HEK293T (cell line): ENCODE measurements at regions not wholly inside any gene's neighbourhood (a gene's known extent, or its start where the extent isn't known, plus 50 kb on each side); places are given as distances from the start of the nearest gene placed in this dataset.

Source experiments
- CTCF ChIA-PET: fragments of 350-600 bp; formaldehyde crosslinking; extraction: SDS; loops from one replicate; lab custom pipeline; 2021; ENCODE audit warnings: antibody characterized with exemption, inconsistent platforms; lab: Yijun Ruan, JAX
- POLR2A ChIA-PET: fragments of 350-600 bp; formaldehyde crosslinking; extraction: SDS; loops from one replicate; lab custom pipeline; 2020; ENCODE audit warnings: antibody characterized with exemption, inconsistent platforms; lab: Yijun Ruan, JAX
- DNase-seq: peaks from one replicate; pipeline ENCODE4 v3.0.0; 2012; ENCODE audit warnings: mixed read lengths; ENCODE audit errors: extremely low spot score
- ARNT ChIP-seq: fragments of 450-650 bp; IDR thresholded peaks from 2 replicates; pipeline ENCODE4 v1.6.1; 2017; ENCODE audit warnings: mild to moderate bottlenecking
- BHLHE40 ChIP-seq: fragments of 450-650 bp; IDR thresholded peaks from 2 replicates; pipeline ENCODE4 v1.6.1; 2016; ENCODE audit warnings: mild to moderate bottlenecking, moderate library complexity, borderline replicate concordance
- CTBP1 ChIP-seq: fragments of 450-650 bp; IDR thresholded peaks from 2 replicates; pipeline ENCODE4 v1.6.1; 2016; ENCODE audit warnings: borderline replicate concordance
- ELF4 ChIP-seq: fragments of 450-650 bp; IDR thresholded peaks from 2 replicates; pipeline ENCODE4 v1.6.1; 2017; ENCODE audit warnings: antibody characterized with exemption
- FOXA1 ChIP-seq: fragments of 450-650 bp; IDR thresholded peaks from 2 replicates; pipeline ENCODE4 v1.6.1; 2016; ENCODE audit warnings: mild to moderate bottlenecking
- FOXK2 ChIP-seq: fragments of 450-650 bp; IDR thresholded peaks from 2 replicates; pipeline ENCODE4 v1.6.1; 2016; ENCODE audit warnings: mild to moderate bottlenecking
- FOXM1 ChIP-seq: fragments of 450-650 bp; IDR thresholded peaks from 2 replicates; pipeline ENCODE4 v1.6.1; 2017; ENCODE audit warnings: mild to moderate bottlenecking, borderline replicate concordance
- HDGF ChIP-seq: fragments of 450-650 bp; IDR thresholded peaks from 2 replicates; pipeline ENCODE4 v1.6.1; 2017; ENCODE audit warnings: antibody characterized with exemption, borderline replicate concordance
- L3MBTL2 ChIP-seq: fragments of 450-650 bp; conservative IDR thresholded peaks from 2 replicates; pipeline ENCODE4 v1.6.1; 2016; ENCODE audit warnings: mild to moderate bottlenecking
- LEF1 ChIP-seq: fragments of 450-650 bp; IDR thresholded peaks from 2 replicates; pipeline ENCODE4 v1.6.1; 2017; ENCODE audit warnings: mild to moderate bottlenecking, borderline replicate concordance
- NFRKB ChIP-seq: fragments of 450-650 bp; IDR thresholded peaks from 2 replicates; pipeline ENCODE4 v1.6.1; 2016; ENCODE audit warnings: mild to moderate bottlenecking, moderate library complexity
- SP1 ChIP-seq: fragments of 450-650 bp; IDR thresholded peaks from 2 replicates; pipeline ENCODE4 v1.6.1; 2017
- SUZ12 ChIP-seq: fragments of 450-650 bp; IDR thresholded peaks from 2 replicates; pipeline ENCODE4 v1.6.1; 2016; ENCODE audit warnings: mild to moderate bottlenecking
- TARDBP ChIP-seq: fragments of 450-650 bp; IDR thresholded peaks from 2 replicates; pipeline ENCODE4 v1.6.1; 2016
- ZNF384 ChIP-seq: fragments of 450-650 bp; IDR thresholded peaks from 2 replicates; pipeline ENCODE4 v1.6.1; 2016
- TF ChIP-seq, protein P1 (sequence below): fragments of 450-650 bp; IDR thresholded peaks from 2 replicates; pipeline ENCODE4 v1.6.1; 2016

GRCh38 chr15:67967871-67968431, 86.2 kb upstream of the PIAS1 start:
- DNase-seq = peak; percentile 72
- ChIA-PET CTCF (interaction anchor here (0.9 to 1.3 kb wide), 2 partner anchors 9 to 187 kb away, joined by 3 to 5 read pairs; no protein-coding TSS in a partner anchor), POLR2A (interaction anchor here (0.6 to 1.5 kb wide), 6 partner anchors 22 to 260 kb away, joined by 3 read pairs; no protein-coding TSS in a partner anchor)
- TF ChIP-seq ELF4 = no peak
- no peak for TF ChIP-seq FOXK2
- no peak for TF ChIP-seq SP1
- TF ChIP-seq ARNT = no peak
- no peak for TF ChIP-seq TARDBP
- no peak for TF ChIP-seq LEF1
- no peak for TF ChIP-seq FOXM1
- TF ChIP-seq NFRKB = no peak
- no peak for TF ChIP-seq CTBP1

- TF ChIP-seq ELF4 (no peak), BHLHE40 (no peak), CTBP1 (no peak), TARDBP (no peak)
- TF ChIP-seq, protein P1, sequence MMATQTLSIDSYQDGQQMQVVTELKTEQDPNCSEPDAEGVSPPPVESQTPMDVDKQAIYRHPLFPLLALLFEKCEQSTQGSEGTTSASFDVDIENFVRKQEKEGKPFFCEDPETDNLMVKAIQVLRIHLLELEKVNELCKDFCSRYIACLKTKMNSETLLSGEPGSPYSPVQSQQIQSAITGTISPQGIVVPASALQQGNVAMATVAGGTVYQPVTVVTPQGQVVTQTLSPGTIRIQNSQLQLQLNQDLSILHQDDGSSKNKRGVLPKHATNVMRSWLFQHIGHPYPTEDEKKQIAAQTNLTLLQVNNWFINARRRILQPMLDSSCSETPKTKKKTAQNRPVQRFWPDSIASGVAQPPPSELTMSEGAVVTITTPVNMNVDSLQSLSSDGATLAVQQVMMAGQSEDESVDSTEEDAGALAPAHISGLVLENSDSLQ = no peak
- CTCF ChIA-PET = interaction anchor here (0.9 to 1.3 kb wide), 2 partner anchors 8 to 187 kb away, joined by 3 to 5 read pairs; no protein-coding TSS in a partner anchor
- no peak for DNase-seq
- POLR2A ChIA-PET = interaction anchor here (0.6 to 1.5 kb wide), 6 partner anchors 23 to 260 kb away, joined by 3 read pairs; no protein-coding TSS in a partner anchor
Observed at GRCh38 chr15:67968564-67968963, 85.6 kb upstream of the PIAS1 start.

DNA sequence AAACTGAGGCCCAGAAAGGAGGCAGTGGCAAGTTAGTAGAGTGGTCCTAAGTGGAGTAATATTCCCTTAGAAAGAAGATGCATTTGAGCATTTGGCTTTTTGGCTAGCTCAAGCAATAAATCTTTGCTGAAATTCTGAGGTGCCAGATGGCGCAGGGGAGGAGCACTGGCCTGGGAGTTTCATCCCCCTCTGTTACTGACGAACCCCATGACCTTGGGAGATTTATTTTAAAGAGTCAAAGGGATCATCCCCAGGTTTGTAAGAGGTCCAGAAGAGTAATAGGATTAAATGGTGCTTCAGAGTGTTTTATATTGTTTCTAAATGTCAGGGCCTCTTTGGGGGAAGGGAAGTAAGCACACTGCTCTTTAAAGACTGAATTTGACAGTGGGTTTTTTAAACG, 85.1 kb upstream of the PIAS1 start:
- no peak for TF ChIP-seq SP1
- TF ChIP-seq LEF1 = no peak
- TF ChIP-seq HDGF = no peak
- TF ChIP-seq, protein P1 = peak; percentile 26; the same call in 1 of the 2 replicates
- no peak for TF ChIP-seq TARDBP
- no peak for DNase-seq
- ChIA-PET POLR2A (interaction anchor here (1.1 to 1.4 kb wide), 2 partner anchors 23 to 184 kb away, joined by 3 read pairs; no protein-coding TSS in a partner anchor), CTCF (interaction anchor here (0.9 to 1.3 kb wide), 2 partner anchors 8 to 186 kb away, joined by 3 to 5 read pairs; no protein-coding TSS in a partner anchor)

DNA sequence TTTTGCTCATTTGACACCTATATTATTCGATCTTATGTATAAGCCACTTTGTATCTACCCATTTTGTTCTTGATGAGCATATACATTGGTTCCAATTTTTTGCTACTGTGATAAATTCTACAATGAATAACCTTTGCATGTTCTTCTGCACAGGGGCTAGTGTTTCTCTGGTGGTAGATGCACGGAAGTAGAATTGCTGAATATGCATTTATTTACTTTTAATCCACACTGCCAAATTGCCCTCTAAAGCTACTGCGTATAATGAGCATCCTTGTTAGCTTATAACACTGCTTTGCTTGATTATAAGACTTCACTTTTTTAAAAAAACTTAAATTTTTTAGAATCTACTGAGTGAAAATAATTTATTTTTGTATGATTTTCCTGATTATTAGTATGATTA, 84.2 kb upstream of the PIAS1 start:
- DNase-seq = no peak
- ChIA-PET CTCF (no interaction called here), POLR2A (no interaction called here)
- TF ChIP-seq LEF1 (no peak), HDGF (no peak), ARNT (no peak), NFRKB (no peak), FOXM1 (no peak), ZNF384 (no peak), SP1 (no peak), ELF4 (no peak), FOXK2 (no peak), L3MBTL2 (no peak), BHLHE40 (no peak), CTBP1 (no peak), TARDBP (no peak), SUZ12 (no peak), FOXA1 (no peak)
- TF ChIP-seq, protein P1 = no peak

GRCh38 chr15:67972377-67972776, 81.7 kb upstream of the PIAS1 start:
- ChIA-PET CTCF (no interaction called here), POLR2A (no interaction called here)
- DNase-seq = no peak
- TF ChIP-seq LEF1 (no peak), SUZ12 (no peak), FOXM1 (no peak)

DNA sequence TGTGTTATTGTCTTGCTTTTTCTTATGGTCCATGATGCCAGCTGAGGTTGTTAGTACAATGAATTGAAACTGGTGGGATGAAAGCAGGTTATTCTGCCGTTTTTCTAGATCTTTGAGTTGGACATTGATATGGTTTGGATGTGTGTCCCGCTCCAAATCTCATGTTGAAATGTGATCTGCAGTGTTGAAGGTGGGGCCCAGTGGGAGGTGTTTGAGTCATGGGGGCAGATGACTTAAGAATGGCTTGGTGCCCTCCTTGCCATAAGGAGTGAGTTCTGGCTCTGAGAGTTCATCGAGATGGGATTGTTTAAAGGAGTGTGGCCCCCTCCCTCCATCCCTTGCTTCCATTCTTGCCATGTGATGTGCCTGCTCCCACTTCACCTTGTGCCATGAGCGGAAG, 80.3 kb upstream of the PIAS1 start:
- ChIA-PET POLR2A (interaction anchor here (2.0 kb wide), 1 partner anchor 81 kb away, joined by 6 read pairs; the partner anchor contains the start of gene PIAS1), CTCF (no interaction called here)
- TF ChIP-seq ELF4 (no peak), SP1 (no peak), BHLHE40 (no peak)
- TF ChIP-seq, protein P1 = no peak

More for the DNA sequence above, 80.3 kb upstream of the PIAS1 start:
- no peak for DNase-seq
